GM20000 (cell line): ENCODE measurements at regions not wholly inside any gene's neighbourhood (a gene's known extent, or its start where the extent isn't known, plus 50 kb on each side); places are given as distances from the start of the nearest gene placed in this dataset.
"Not testable (repeated sequence)": the region's sequence is repeated elsewhere in the genome, so short reads cannot be mapped to it uniquely, and the experiment has no call there.

Experiments used
- DNase-seq: peaks from one replicate; pipeline ENCODE4 v3.0.0; 2012; ENCODE audit warnings: low spot score
- TF ChIP-seq, protein P1 (sequence below): IDR thresholded peaks from 2 replicates; pipeline ENCODE4 v1.5.1; 2012; ENCODE audit warnings: mild to moderate bottlenecking, control low read depth; ENCODE audit errors: extremely low read depth, missing control alignments

DNA sequence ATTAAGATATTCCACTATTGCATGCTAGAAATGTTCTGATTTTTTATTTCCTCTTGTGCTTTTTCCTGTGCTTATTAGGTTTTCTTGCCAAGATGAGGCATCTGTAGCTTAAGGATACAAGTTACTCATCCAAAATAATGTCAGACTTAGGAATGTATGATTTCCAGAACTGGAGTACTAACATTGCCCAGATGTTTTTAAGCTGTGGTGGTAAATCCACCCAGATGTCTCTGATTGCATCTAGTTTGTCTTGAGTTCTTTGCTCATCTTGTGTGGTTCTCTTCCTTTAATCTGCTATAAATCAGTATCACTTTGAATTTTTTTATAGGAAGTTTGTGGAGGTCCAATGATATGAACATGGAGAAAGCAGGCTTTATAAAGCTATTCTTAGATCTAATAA lies 337.5 kb upstream of the ZNF608 start:
- TF ChIP-seq, protein P1, sequence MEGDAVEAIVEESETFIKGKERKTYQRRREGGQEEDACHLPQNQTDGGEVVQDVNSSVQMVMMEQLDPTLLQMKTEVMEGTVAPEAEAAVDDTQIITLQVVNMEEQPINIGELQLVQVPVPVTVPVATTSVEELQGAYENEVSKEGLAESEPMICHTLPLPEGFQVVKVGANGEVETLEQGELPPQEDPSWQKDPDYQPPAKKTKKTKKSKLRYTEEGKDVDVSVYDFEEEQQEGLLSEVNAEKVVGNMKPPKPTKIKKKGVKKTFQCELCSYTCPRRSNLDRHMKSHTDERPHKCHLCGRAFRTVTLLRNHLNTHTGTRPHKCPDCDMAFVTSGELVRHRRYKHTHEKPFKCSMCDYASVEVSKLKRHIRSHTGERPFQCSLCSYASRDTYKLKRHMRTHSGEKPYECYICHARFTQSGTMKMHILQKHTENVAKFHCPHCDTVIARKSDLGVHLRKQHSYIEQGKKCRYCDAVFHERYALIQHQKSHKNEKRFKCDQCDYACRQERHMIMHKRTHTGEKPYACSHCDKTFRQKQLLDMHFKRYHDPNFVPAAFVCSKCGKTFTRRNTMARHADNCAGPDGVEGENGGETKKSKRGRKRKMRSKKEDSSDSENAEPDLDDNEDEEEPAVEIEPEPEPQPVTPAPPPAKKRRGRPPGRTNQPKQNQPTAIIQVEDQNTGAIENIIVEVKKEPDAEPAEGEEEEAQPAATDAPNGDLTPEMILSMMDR = no peak
- DNase-seq = no peak

DNA sequence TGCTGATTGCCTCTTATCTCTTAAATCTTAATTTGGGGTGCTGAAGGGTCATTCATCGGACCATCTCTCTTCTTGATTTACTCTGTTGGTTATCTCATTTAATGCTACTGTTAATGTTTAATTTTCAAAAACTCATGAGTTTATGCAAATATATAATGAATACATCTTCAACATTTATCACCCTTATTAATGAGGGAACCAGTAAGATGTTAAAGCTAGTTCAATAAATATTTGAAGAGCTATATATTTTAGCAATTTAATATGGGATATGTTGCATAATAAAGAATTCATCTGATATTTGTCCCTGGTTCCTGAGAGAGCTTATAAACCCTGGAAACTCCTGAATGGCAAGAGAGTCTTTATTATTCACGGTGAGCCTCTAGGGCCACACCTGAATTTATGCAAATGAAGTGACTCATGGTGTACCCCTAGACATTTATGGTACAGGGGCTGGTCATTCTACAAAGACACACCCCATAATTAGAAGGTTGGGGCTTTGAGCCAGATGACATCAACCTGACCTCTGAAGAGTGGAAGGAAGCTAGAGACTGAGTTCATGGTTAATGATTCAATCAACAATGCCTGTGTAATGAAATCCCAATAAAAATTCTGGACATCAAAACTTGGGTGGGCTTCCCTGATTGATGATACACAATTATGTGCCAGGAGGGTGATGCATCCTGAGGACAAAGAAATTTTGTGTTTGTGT lies 339.5 kb upstream of the ZNF608 start:
- TF ChIP-seq, protein P1 = no peak

DNA sequence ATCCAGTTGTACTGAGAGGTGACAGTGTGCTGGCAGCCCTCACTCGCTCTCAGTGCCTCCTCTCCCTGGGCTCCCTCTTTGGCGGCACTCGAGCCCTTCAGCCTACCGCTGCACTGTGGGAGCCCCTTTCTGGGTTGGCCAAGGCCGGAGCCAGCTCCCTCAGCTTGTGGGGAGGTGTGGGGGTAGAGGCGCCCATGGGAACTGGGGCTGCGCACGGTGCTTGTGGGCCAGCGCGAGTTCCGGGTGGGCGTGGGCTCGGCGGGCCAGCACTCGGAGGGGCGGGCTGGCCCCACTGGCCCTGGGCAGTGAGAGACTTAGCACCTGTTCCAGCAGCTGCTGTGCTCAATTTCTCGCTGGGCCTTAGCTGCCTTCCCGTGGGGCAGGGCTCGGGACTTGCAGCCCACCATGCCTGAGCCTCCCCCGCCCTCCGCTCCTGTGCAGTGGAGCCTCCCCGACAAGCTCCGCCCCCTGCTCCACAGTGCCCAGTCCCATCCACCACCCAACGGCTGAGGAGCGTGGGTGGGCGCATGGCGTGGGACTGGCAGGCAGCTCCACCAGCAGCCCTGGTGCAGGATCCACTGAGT lies 342.2 kb upstream of the ZNF608 start:
- TF ChIP-seq, protein P1 = no peak
- DNase-seq = no peak

More for the DNA sequence above, 339.5 kb upstream of the ZNF608 start:
- DNase-seq = no peak

DNA sequence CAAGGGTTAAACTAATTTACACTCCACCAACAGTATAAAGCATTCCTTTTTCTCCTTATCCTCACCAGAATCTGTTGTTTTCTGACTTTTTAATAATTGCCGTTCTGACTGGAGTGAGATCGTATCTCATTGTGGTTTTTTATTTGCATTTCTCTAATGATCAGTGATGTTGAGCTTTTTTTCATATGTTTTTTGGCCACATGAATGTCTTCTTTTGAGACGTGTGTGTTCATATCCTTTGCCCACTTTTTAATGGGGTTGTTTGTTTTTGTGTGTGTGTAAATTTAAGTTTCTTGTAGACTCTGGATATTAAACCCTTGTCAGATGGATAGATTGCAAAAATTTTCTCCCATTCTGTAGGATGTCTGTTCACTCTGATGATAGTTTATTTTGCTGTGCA lies 345.7 kb upstream of the ZNF608 start:
- DNase-seq = not testable (repeated sequence)

DNA sequence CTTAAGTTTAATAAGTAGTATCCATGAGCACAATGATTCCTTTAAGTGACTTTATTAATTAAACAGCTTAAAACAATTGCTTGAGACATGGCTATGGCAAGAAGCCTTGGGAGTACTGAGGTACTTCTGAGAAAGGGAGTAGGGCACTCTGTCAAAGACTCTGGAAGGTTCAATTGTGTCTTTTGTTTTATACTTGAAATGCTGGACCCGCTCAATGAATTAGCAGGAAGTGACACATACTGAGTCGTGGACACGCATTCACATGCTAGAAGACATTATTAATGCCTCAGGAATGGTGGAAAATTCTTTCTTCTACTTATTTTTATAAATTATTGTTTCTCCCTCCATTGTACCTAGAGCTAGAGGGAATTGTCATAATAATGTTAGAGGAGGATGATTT lies 347.3 kb upstream of the ZNF608 start:
- DNase-seq = no peak
- TF ChIP-seq, protein P1 = no peak

DNA sequence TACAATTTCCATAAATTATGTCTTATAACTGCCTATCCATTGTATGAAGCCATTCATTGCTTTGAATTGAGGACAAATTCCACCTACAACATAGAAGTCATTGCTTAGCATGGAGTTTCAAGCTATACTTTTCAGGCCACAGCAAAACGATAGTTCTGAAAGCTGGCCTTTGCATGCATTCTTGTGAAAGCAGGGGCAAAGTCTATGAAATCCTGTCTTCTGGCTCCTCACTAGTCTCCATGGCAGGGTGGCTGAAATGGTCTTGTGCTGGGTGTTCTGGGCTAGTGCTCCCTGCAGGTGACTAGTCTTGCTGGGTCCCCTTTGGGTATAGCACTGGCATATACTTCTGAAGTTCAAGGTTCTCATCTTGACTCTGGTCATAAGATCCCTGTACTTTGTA lies 353.9 kb upstream of the ZNF608 start:
- TF ChIP-seq, protein P1 = no peak
- DNase-seq = no peak

DNA sequence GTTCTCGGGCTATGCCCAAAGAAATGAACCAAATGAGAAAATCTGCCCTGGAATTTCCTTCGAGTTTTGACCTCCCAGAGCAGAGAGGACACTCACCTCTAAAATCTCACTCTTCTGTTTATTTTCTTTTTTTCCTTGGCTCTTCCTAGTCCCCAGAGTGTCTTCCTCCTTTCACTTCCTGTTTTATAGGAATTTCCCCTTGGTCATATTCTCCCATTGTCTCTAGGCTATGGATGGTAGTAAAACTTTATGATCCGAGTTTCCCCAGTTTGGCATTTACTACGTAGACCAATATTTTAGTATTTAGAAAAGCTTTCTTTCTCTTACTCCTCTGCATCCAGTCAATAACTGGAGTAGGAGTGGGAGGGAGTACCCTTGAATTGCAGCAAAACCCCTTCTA lies 354.5 kb upstream of the ZNF608 start:
- TF ChIP-seq, protein P1 = no peak
- DNase-seq = no peak

DNA sequence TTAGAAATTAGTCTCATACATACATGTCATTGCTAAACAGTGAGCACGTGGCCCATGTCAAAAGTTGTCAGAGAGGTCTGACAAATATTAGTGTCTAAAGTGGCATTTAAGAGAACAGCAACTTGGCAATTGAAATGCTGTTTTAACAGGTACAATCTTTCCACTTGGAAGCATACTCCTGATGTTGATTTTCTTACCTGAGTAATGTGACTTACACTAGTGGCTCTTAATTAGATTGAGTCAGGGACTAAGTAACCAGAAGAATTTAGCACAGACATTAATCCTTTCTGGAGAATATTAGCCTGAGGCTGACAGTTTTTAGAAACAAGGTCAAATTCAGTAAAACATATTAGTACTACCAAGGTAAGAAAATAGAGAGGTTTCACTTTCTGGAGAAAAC lies 357.0 kb upstream of the ZNF608 start:
- DNase-seq = no peak
- TF ChIP-seq, protein P1 = no peak
